GM21737 (cell line): ENCODE measurements at regions not wholly inside any gene's neighbourhood (a gene's known extent, or its start where the extent isn't known, plus 50 kb on each side); places are given as distances from the start of the nearest gene placed in this dataset.
A peak's percentile ranks its signal among the peaks of the same experiment; 100 is the strongest.
"Not testable (repeated sequence)": the region's sequence is repeated elsewhere in the genome, so short reads cannot be mapped to it uniquely, and the experiment has no call there.

Experiments used
- ATAC-seq: cut with Tn5 transposase; IDR thresholded peaks from one replicate; pipeline ENCODE4 v1.9.1; 2021; ENCODE audit warnings: mild to moderate bottlenecking, moderate library complexity; ENCODE audit not compliant: unreplicated experiment

DNA sequence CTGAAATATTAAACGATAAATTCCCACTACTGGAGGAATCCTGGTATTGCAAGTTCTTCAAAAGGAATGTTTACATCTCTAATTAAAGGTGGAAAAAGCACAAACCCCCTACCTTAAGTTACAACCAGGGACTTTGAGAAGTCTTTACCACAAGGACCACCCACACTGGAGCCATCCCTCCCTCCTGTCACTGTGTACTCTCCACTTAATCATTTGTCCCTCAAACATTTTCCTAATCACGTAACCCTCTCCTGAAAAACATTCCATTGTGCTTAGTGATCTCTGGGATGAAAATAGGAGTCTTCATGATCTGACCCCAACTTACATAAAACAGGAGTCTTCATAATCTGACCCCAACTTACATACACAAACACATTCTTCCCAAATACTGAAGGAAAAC is 85.7 kb downstream of the SUCLG1 start:
- no peak for ATAC-seq

DNA sequence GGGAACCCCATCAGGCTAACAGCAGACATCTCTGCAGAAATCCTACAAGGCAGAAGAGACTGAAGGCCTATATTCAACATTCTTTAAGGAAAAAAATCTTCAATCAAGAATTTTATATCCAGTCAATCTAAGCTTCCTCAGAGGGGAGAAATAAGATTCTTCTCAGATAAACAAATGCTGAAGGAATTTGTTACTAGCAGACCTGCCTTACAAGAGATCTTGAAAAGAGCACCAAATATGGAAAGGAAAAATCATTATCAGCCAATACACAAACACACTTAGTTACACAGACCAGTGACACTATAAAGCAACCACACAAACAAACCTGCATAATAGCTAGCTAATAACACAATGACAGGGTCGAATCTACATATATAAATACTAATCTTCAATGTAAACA is 96.5 kb downstream of the SUCLG1 start:
- ATAC-seq, result no peak

DNA sequence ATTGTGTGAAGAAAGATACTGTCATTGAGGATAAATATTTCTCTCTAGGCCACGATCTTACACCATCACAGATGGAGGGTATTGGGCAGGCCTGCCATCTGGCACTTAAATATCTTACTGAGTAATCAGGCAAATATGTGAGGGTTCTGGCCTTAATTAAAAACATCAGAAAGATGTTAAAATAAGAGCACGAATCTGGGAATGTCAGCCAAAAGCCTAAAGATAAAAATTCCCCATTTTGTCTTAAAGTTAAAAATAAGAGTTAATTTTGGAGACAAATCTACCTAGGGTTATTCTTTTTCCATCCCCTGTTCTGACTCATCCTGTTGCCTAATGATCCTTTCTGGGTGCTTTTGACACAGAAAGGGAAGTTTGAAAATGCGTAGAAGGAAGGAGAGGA is 121.0 kb downstream of the SUCLG1 start:
- no peak for ATAC-seq

DNA sequence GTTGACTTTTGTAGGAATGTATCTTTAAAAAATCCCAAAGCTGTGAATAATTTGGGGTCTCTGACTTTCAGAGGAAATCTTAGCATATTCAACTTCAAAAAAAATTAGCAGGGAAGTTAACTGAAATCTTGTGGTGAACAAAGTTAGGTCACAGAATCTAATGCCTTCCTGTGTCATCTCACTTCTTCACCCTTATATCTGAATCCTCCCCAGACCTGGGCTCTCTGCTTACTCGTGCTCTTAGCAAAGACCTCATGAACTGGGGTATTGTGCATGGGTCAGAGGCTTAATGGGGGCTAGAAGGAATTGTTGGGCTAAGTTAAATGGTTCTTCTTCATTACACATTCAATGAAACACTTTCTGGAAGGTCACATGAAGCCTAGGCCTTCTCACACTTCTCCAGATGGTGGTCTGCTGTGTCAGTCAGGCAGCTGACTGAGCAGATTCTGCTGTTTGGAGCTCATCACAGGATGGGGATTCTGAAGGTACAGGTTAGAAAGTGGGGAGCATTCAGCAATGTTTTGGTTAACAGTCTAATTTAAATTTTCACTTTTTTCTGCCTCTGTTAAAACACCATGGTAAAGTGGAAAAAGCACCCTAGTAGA is 131.3 kb downstream of the SUCLG1 start:
- no peak for ATAC-seq

DNA sequence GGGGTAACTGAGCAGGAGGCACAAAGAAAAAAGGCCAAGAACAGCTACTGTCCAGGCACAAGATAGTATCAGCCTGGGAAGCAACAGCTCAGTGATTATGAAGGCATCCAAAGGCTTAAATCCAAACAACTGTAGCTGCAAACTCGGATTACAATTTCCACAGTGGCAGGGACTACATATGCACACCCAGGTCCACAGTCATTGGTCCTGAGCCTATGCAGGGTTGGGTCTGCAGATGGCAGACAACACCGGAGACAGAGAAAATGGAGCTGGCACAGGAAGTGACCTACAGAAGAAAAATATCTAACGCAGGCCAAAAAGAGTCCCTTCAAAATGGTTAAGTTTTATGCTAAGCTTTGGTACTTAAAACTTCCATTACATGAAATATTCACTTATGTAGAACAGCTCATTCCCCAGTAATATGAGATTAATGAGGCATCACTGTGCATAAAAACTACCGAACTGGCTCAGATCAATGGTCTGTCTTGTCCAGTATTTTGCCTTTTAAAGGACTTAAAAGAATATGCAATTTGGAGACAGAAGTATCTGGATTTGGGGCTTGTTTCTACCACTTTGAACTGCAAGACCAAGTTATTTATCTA is 132.1 kb downstream of the SUCLG1 start:
- ATAC-seq, result no peak

DNA sequence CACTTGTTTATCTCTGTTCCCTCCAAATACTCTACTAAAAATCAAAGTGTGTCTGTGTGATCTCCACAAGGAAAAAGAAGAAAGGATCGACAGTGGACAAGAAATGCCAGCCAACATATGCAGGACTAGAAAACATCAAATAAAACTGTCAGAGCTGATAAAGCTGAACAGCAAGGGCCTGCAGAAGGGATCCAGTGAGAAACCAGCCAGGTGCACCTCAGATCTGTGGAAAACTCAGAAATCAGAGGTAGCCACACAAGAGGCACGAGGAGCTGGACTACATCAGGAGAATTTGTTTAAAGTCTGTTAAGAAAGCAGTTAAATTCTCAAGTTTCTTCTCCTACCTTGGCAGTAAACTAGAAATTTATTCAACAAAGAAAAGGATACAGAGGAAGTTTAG is 135.2 kb downstream of the SUCLG1 start:
- no peak for ATAC-seq

DNA sequence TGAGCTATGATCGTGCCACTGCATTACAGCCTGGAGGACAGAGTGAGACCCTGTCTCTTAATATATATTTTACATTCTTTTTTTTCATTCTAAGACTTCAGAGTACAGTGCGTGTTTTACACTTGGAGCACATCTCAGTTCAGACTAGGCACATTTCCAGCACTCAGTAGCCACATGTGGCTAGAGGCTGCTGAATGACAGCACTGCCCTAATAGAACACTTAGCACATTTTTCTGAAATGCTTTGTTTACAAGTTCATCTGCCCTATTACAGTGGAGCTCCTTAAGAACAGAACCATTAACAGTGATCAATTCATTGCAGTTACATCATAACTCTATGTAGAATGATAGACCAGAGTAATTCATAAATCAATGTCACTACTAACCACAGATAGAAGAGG is 138.1 kb downstream of the SUCLG1 start:
- no peak for ATAC-seq

DNA sequence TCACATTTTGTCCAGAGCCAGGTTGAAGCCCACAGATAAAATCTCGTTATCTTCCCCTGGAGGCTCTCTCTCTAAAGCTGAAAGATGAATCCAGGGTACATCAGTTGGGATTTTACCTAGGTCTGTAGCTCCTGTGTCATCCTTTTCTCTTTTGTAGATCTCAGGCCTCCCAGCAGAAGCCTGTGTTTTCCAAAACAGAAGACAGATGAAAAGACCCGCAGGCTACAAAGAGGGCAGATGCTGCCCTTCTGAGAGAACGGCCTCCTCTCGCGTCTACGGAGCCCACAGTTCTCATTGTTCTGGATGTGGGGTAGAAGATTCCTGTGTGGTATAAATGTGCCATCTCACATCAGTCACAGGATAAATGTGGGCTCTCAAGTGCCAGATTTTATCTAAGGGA is 139.5 kb downstream of the SUCLG1 start:
- ATAC-seq, result no peak

DNA sequence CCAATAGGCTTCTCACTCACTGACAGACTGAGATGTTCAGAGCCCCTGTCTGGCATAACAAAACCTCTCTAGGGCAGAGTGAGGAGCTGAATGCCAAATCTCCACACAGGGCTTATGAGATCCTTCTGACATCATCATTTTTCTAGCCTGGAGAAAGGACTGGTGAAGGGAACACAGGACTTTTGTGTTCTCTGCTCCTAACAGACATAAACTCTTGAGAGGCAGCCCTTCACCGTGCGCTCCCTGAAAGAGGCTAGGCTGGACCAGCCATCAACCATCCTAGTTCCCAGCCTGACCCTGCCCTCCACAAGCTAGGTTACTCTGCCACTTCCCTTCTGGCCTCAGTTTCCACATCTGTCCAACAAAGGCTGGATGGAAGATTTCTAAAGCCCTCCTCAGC is 141.9 kb downstream of the SUCLG1 start:
- ATAC-seq, result no peak

DNA sequence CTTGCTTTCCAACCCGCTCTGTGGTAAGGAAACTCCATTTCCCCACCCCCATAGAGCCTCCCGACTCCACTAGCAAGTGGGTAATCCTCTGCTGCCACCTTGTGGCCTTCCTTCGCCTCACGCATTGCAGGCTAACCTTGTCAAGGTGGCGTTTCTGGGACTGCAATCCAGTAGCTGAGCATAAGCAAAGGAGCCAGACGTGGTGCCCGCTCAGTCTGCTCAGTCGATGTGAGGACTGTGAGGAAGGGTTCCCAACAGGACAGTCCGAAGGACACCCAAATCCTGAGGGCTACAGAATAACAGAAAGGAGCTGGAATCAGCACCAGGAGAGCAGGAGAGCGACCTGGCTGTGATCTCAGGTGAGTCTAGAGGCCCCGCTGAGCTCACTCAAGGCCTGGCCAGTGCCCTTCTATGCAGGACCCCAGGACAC is 144.2 kb downstream of the SUCLG1 start:
- ATAC-seq, result peak; percentile 97

DNA sequence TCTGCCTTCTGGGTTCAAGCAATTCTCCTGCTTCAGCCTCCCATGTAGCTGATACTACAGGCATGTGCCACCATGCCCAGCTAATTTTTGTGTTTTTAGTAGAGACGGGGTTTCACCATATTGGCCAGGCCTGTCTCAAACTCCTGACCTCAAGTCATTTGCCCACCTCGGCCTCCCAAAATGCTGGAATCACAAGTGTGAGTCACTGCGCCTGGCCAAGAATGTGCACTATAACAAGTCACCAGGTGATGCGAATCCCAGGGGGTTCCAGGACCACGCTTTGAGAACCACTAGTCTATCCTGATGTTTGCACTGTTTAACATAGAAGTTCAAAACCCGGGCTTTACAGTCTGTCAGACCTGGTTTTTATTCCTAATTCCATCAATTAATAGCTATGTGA is 144.8 kb downstream of the SUCLG1 start:
- ATAC-seq, result no peak

DNA sequence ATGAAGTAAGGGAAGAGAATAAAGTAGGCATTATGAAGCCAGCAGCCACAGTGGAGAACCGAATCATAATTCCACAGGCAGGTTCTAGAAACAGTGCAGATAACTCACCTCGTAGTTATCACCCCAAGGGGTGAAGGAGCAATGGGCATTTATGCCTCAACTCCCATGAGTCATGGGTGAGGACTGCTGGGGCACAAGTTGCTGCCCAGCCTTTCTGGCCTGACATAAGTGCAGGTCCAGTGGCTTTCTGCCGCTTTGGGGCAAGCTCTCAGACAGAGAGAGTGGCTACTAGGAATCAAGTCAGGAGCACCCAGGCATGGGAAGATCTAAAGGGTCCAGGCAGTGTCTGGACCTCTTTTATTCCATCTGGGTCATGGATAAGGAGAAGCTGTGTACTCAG is 149.8 kb downstream of the SUCLG1 start:
- ATAC-seq, result no peak

DNA sequence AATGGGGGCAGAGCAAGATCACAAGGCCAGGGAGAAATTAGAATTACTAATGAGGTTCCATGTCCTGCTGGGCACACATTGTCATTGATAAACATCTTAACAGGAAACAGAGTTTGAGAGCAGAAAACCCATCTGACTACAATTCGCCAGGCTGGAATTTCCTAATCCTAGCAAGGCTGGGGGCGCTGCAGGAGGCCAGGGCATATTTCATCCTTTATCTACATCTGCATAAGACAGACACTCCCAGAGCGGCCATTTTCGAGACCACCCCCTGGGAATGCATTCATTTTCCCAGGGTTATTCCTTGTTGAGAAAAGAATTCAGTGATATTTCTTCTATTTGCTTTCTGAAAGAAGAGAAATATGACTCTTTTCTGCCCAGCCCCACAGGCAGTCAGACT is 152.7 kb downstream of the SUCLG1 start:
- no peak for ATAC-seq

DNA sequence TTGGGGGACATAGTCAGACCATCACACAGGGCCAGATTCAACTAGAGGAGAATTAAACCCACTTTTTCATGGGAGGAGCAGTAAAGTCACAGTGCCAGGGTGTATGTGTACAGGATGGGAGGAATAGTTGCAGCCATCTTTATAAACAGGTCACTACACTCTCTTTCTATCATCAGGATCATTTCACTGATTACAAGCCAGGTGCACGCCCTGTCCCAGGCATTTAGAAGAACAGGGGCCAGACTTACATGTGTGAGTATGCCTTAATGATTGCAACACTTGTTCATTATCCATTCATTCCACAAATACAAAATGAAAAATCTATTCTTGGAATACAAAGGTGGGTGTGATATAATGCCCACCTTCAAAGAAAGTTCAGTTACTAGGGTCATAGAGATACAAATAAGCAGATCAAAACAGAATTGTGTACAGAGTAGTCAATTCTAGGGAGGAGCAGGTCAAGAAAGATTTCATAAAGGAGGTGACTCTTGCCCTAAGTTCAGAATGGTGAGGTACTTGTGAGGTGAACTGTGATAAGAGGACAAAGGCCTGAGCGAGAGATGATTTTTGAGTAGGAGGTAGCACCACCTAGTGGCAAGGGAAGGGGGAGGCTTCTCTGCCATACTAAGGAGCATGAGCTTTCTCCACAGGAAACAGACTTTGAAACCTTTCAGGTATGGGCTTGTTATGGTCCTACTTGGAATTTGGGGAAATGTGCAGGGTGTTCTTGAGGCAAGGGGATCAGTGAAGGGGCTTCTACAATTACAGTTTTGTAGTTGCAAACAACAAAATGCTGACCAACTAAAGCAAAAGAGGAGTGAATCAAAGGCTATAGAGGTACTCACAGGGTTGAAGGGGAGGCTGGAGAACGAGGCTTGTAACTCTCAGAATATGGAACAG is 156.3 kb downstream of the SUCLG1 start:
- ATAC-seq, result peak; percentile 87

DNA sequence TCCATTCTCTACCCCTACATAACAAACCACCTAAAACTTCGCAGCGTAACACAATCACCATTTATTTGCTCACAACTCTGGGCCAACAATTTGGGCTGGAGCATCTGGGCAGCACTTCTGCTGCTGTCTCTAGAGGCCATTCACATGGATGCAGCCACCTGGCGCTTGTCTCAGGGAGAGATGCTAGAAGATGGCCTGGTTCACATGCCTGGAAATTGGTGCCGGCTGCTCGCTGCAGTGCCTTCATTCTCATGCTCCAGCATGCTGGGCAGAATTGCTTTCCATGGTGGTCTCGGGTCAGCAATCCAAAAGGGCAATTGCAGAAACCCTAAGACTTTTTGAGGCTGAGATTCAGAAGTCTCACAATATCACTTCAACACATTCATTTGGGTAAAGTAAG is 157.4 kb downstream of the SUCLG1 start:
- no peak for ATAC-seq

DNA sequence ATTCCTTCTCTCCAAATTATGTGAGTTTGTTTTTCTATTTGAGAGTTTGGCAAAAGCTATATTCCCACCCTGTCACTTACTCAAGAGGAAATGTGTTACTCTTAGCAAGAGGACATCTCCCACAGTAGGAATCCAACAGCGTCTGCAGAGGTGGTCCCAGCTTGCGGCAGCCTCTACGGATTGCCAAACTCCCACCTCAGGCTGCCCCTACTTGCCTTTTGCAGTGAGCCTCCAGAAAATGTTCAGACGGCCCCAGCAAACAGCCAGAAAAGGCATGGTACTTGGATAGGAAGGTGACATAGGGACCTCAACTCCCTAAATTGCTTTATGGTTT is 158.4 kb downstream of the SUCLG1 start:
- ATAC-seq, result no peak

DNA sequence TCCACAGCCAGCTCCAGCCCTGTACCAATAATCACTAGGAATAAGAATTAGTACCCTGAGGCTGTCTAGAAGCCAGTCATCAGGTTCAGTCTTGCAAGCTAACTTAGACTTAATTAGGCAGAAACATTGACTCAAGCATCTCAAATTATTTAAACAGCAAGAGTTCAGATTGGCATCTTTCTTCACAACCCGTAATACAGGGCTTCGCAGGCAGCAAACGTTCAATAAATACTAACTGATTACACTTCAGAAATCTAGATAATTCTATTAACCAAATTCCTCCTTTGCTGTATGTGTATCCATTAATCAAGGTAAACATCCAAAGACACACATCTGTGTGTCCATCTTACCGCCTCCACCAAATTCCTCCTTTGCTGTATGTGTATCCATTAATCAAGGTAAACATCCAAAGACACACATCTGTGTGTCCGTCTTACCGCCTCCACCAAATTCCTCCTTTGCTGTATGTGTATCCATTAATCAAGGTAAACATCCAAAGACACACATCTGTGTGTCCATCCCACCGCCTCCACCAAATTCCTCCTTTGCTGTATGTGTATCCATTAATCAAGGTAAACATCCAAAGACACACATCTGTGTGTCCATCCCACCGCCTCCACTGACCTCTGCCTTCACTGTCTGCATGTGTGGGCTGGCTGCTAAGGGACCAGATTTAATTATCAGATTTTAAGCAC is 158.9 kb downstream of the SUCLG1 start:
- ATAC-seq, result not testable (repeated sequence)

DNA sequence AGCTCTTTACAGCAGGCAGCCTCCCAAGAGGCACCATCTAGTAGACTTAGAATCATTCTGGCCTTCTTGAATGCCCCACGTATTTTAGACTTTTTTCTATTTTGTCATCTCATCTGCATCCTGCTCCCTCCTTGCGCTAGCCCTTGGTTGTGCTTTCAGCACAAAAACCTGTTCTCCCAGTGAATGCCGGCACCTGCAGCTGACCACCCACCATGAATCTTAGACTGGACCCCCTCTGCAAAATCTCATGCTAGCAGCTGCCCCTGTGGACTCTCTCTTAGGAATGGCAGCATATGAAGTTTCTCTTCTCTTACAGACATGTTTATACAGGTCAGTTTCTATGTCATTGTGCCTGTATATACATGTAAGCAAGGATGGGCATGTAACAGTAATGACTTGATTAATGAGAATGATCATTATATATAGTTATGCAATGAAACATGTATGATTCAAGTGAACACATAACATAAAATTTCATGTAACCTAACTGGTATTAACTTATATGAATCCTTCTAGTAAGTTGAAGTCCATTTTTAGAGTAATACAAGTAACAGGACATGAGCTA is 159.8 kb downstream of the SUCLG1 start:
- ATAC-seq, result no peak

DNA sequence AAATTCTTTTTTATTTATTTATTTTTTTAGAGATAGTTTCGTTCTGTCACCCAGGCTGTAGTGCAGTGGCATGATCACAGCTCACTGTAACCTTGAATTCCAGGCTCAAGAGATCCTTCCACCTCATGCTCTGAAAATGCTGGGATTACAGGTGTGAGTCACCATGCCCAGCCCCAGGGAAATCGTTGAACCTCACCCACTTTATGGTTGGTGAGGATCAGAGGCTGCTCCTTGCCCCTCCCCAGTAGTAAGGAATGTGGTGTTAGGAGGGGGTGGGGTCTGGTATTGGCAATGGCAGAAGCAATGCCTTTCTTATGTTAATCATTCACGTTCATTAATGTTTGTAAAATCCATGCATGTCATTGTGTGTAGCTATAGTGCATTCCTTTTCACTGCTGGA is 161.9 kb downstream of the SUCLG1 start:
- no peak for ATAC-seq

DNA sequence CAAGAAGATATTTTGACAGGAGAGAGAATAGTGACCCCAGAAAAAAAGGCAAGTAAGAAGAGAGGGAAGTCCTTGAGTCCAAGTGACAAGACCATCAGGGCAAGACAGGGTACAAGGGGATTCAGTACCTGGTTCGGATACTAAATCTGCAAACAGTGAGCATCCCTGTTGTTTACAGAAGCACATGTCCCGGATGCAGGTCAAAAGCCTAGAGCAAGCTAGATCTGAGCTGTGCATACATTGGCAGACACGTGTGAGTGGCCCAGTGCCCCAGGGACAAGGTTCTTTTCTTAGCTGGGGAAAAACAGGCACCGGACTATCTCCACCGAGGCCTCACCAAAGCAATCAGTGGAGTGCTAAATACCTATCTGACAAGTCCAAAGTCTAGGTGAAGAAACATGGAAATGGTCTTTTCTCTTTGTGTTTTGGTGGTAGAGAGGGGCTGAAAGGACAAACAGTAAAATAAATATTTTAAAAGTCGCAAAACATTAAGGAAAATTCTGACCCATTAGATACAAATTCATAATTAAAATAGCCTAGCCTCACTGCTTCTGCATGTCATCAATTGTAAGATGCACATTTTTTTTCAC is 165.2 kb downstream of the SUCLG1 start:
- ATAC-seq, result no peak

DNA sequence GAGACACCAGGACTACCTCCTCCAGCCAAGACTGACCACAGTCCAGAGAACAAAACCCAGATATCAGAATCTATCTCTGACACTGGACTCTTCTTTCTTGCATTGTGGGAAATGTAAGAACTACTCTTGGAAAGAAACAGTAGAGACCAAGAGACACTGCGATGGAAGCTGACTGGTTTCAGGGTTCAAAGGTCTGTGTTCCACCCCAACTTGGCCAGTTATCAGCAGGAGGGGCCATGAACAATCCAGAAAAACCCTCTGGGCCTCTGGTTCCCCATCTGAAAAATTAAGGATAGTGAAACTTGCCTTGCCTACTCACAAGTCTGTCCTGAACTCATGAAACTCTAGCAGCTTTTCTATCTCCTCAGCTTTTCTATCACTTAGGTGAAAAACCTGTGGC is 166.5 kb downstream of the SUCLG1 start:
- no peak for ATAC-seq
